Smooth muscle cell of the brain vasculature (primary cell): ENCODE measurements at regions not wholly inside any gene's neighbourhood (a gene's known extent, or its start where the extent isn't known, plus 50 kb on each side); places are given as distances from the start of the nearest gene placed in this dataset.

Experiments used
- DNase-seq: peaks from one replicate; pipeline ENCODE4 v3.0.0-alpha.2; 2012; ENCODE audit warnings: low read depth, low spot score

- DNase-seq: no peak
These were observed 164.9 kb downstream of the DLEU7 start for GRCh38 chr13:50678464-50679162.

GRCh38 chr13:50679321-50679720 lies 164.2 kb downstream of the DLEU7 start:
- DNase-seq: no peak

- DNase-seq: no peak
These were observed 161.5 kb downstream of the DLEU7 start for GRCh38 chr13:50682002-50682401.

- no peak for DNase-seq
These were observed 160.5 kb downstream of the DLEU7 start for GRCh38 chr13:50682966-50683365.

- DNase-seq: no peak
These were observed 159.1 kb downstream of the DLEU7 start for GRCh38 chr13:50684366-50684765.

GRCh38 chr13:50685491-50685890 lies 158.0 kb downstream of the DLEU7 start:
- no peak for DNase-seq

- no peak for DNase-seq
These were observed 157.5 kb downstream of the DLEU7 start for GRCh38 chr13:50685956-50686355.

GRCh38 chr13:50686551-50686950 lies 156.9 kb downstream of the DLEU7 start:
- DNase-seq: no peak

- DNase-seq: no peak
These were observed 155.9 kb downstream of the DLEU7 start for GRCh38 chr13:50687545-50687944.

GRCh38 chr13:50690006-50690405 lies 153.5 kb downstream of the DLEU7 start:
- no peak for DNase-seq

GRCh38 chr13:50691176-50691680 lies 152.3 kb downstream of the DLEU7 start:
- DNase-seq: no peak

GRCh38 chr13:50691681-50692263 lies 151.7 kb downstream of the DLEU7 start:
- DNase-seq: no peak

GRCh38 chr13:50692396-50692915 lies 151.0 kb downstream of the DLEU7 start:
- DNase-seq: no peak

GRCh38 chr13:50693727-50694126 lies 149.8 kb downstream of the DLEU7 start:
- DNase-seq: no peak

GRCh38 chr13:50697746-50698539 lies 145.5 kb downstream of the DLEU7 start:
- no peak for DNase-seq

GRCh38 chr13:50699874-50700663 lies 143.4 kb downstream of the DLEU7 start:
- no peak for DNase-seq

GRCh38 chr13:50700664-50701305 lies 142.7 kb downstream of the DLEU7 start:
- no peak for DNase-seq

- DNase-seq: no peak
These were observed 142.0 kb downstream of the DLEU7 start for GRCh38 chr13:50701469-50701868.

GRCh38 chr13:50706505-50706904 lies 137.0 kb downstream of the DLEU7 start:
- no peak for DNase-seq

GRCh38 chr13:50707628-50708027 lies 135.9 kb downstream of the DLEU7 start:
- DNase-seq: no peak

GRCh38 chr13:50708461-50708860 lies 135.0 kb downstream of the DLEU7 start:
- no peak for DNase-seq
